Erythroblast (primary cell): ENCODE measurements at regions not wholly inside any gene's neighbourhood (a gene's known extent, or its start where the extent isn't known, plus 50 kb on each side); places are given as distances from the start of the nearest gene placed in this dataset.
"Not testable (repeated sequence)": the region's sequence is repeated elsewhere in the genome, so short reads cannot be mapped to it uniquely, and the experiment has no call there.

Experiments
- DNase-seq, 2 experiments: peaks; one replicate each; lab custom pipeline; 2025; lab: John Stamatoyannopoulos, UW
- GATA1 ChIP-seq: IDR thresholded peaks from 2 replicates; pipeline ENCODE4 v1.6.1; 2011; ENCODE audit warnings: low read depth, mild to moderate bottlenecking, control low read depth, low read length, moderate library complexity
- POLR2A ChIP-seq: IDR thresholded peaks from 2 replicates; pipeline ENCODE4 v1.6.1; 2011; ENCODE audit warnings: mild to moderate bottlenecking, low read length

DNA sequence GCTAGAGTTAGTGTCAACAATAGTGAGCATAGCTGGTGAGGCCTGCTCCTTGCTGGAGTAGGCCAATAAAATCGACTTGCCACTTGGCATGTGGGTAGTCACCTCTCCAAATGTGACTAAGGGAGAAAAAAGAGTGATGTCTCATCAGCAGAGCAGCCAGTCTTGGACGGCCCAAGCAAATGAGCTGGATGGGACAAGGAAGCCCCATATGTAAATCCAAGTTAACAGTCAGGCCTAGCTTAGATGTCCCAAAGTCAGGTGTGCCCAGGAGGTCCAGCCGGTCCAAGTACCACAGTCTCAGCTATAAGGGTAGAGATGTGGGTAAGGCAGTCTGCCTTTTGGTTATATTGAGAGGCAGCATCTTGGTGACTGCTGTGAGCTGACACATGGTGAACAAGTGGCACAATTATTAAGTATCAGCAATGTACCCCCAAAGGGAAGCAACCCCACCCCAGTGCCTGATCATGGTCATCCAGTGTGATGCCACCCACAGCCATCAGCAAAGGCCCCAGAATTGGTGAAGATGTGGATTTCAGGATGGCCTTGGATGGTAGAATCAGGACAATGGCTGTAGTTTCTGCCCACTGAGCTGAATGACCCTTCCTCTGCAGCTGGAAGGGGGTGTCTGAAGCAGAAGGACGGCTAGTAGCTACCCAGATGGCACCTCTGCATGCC, 83.4 kb downstream of the TNFRSF13B start:
- TF ChIP-seq POLR2A, result no peak
- no peak for TF ChIP-seq GATA1
- no peak for DNase-seq

DNA sequence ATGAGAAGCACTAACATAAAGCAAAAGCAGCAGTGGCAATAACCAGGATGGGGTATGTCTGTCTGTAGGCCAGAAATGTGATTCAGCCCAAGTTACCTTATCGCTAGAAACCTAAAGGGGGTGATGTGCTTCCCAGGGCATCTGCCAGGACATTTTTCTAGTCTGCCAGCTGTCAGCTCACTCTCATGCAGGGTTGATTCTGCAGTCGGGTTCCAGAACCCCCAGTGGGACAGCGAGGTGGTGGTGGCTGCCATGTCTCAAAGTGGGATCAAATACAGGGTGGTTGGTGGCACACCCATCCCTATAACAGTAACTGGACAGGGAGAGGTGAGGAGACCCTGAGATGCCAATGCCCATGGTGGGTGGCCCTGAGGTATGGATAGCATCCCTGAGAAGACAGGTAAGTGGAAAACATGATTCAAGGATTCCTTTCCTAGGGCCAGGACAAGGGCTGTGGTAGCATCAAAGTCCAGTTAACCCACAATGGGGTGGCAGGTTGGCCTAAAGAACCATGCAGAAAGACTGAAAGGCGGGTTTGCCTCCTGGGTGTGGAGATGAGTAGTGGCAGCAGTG, 84.3 kb downstream of the TNFRSF13B start:
- DNase-seq, result no peak
- no peak for TF ChIP-seq GATA1
- no peak for TF ChIP-seq POLR2A

- TF ChIP-seq POLR2A (no peak), GATA1 (no peak)
- DNase-seq, result no peak
Observed at GRCh38 chr17:16886655-16887322, 85.1 kb downstream of the TNFRSF13B start.

- DNase-seq, result not testable (repeated sequence)
Observed at GRCh38 chr17:16885204-16885603, 86.7 kb downstream of the TNFRSF13B start.

GRCh38 chr17:16882926-16883265, 89.0 kb downstream of the TNFRSF13B start:
- DNase-seq, result not testable (repeated sequence)

DNA sequence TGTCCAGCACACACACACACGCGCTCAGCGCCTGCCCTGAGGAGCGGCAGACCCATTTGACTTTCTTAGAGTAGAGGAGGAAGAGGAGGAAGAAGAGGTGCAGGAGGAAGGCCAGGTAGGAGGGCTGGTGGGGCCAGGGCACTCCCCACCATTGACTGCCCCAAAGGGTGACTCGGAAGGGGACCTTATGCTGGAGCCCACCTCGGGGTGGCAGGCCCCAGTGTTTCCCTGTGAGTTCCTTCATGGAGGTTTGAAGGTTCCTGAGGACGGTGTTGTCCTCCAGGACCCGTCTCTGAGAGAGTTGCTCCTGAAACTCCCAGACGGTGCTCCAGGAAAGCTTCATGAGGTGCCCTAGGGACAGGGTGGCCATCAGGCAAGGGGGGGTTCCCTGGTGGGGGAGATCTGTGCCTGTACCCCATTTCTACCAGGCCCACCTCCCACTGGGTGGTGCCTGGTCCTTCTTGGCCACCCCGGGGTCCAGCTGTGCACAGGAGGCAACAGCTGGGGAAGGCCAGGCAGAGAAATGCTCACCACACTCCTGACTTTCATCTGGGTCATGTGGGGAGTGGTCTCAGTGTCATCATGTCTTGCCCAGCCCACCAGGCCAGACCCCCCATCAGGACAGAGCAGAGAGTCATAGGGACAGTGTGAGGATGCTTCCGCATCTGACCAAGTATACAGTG, 89.5 kb downstream of the TNFRSF13B start:
- DNase-seq, result no peak
- TF ChIP-seq POLR2A (no peak), GATA1 (no peak)

DNA sequence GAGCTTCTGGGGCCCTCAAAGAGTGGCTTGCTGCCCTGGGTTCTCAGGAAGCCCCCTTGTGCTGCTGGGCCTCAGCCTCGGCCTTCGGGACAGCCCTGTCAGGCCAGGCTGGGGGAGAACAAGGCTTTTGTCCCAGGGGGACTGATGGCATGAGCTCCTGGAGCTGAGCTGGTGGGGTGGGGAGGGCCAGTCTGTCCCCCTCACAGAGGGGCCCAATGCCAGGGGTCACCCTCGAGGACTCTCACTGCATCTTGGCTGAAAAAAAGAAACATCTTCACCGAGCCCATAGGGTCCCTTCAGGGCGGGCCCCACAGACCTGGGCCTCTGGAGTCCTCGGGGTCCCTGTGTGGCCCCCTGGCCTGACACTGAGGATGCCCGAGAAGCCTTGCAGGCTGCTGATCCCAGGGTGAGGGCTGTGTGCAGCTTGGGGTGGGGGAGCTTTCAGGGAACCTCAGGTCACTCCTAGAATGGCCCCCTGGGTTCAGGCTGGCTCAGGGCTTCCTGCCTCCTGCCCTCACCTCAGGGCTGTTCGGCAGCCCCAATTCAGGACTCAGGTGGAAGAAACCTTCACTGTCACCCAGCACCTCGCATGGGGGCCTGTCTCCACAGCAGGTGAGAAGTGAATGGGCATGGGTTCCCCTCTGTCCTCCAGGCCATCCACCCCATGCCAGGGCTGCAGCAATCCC, 90.5 kb downstream of the TNFRSF13B start:
- no peak for TF ChIP-seq GATA1
- no peak for TF ChIP-seq POLR2A
- DNase-seq, result no peak

DNA sequence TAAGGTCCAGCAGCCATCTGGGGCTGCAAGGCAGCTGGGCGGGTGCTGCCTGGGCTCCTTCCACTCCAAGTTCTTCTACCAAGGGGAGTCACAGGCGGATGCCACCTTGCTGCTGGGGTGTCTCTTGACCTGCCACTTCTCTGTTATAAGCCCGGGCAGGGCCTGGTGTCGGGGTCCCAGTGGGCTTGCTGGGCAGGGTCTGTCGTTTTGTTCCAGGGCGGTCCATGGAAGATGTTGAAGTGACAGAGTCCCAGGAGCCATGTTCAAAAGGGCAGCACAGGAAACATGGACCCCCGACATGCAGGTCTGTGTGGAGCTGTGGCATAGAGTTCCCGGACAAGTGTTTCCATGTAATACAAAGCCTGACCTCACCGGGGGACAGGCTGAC, 91.1 kb downstream of the TNFRSF13B start:
- TF ChIP-seq POLR2A (no peak), GATA1 (no peak)
- no peak for DNase-seq

DNA sequence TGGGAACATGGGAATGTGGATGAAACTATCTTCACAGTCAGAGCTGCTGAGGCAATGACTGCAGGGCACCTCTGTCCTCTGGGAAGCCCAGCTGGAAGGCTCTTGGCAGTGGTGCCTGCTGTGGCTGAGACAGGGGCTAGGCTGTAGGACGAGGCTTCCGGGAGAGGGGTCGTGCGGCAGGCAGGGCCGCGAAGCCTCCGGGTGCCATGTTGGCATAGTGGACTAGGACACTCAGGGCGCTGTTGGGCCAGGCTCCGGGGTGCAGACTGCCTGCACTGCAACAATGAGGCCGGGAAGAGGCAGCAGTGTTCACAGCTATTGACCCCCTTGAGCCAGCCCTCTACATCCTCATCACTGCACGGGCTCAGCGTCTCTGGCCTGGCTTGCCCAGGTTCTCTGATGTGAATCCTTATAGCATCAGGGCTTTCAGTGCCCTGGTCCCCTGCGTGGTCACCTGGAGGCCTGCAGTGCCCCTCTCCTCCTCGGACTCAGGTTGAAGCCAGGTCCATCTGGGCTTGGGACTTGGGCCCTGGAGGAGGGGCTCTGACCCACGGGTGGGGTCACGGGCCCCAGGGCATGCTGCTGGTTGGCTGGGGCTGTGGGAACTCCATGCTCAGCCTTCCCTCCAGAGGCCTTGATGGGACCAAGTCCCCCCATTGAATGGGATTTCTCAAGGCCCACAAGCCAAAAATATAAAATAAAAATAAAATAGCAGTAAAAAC, 91.6 kb downstream of the TNFRSF13B start:
- DNase-seq, result no peak
- TF ChIP-seq POLR2A (no peak), GATA1 (no peak)

DNA sequence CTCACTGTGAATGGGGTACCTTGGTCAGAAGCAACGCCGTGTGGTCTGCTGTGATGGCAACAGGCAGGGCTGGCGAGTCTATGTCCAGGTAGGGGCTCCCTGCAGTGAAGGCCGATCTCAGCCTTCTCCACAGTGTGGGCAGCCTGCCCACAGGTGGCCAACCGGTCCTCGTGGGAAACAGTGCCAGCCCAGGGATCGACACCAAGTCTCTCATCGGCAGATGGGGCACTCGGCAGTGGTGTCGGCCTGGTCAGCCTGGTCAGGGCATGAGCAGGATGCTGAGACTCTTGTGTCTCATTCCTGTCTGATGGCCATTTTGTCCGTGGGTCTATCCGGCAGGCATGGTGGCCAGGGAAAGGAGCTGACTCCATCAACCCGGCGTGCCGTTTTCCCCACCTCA, 92.2 kb downstream of the TNFRSF13B start:
- TF ChIP-seq GATA1 (no peak), POLR2A (no peak)
- DNase-seq, result no peak

DNA sequence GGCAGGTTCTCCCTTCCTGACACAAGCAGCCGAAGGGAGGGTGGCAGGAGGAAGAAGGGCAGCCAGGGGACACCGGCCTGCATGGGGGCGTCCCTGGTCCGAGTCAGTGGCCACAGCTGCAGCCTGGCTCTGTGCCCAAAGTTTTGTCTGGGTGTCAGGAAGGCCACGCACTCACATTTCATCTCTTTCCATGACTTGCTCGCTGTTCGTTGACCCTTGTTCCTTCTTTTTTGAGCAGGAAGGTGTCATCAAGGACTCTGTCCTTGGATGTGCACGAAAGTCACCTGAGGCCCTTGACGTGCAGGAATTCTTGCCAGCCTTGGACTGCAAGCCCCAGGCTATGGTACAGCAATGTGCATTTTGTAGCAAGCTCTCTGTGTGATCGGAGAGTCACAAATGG, 93.3 kb downstream of the TNFRSF13B start:
- TF ChIP-seq GATA1 (no peak), POLR2A (no peak)
- DNase-seq, result no peak

DNA sequence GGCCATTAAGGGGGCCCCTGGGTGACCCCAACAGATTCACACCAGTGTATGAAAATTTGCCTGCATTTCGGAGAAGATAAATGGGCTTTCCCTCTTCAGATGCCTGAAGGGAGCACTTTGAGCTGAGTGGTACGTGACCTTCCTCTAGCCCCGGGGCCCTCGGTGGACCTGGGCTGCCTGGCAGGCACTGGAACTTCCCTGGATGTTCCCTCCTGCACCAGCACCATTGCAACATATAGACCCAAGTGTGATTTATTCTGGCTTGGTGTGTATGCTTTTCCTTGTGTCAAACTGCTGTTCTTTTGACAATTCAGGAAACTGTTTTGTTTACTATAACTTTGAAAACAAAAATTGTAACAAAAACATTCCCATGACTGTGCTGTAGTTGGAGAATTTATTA, 93.8 kb downstream of the TNFRSF13B start:
- DNase-seq, result no peak
- TF ChIP-seq GATA1 (no peak), POLR2A (no peak)

GRCh38 chr17:16877099-16877498, 94.8 kb downstream of the TNFRSF13B start:
- TF ChIP-seq GATA1, result no peak
- DNase-seq, result peak in 1 of 2 experiments; percentile 9
